ENCODE measurements at regions not wholly inside any gene's neighbourhood (a gene's known extent, or its start where the extent isn't known, plus 50 kb on each side); places are given as distances from the start of the nearest gene placed in this dataset.
"Not testable (repeated sequence)": the region's sequence is repeated elsewhere in the genome, so short reads cannot be mapped to it uniquely, and the experiment has no call there.

DNA sequence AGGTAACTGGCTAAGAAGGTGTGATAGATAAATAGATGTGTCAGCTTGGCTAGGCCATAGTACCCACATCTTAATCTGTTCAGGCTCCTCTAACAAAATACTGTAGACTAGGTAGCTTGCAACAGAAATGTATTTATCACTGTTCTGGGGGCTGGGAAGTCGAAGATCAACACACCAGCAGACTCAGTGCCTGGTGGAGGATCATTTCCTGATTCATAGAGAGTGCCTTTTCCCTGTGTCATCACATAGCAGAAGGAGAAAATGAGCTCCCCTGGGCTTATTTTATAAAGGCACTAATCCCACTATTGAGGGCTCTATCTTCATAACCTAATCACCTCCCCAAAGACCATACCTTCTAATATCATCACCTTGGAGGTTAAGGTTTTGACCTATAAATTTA is 532.7 kb upstream of the OLFM3 start:
- H3K4me1 ChIP-seq, result no peaks in the 10 kb centered on the region
- H3K9me3 ChIP-seq, result no peaks in the 10 kb centered on the region
- no peak for DNase-seq
- TF ChIP-seq, protein P1, sequence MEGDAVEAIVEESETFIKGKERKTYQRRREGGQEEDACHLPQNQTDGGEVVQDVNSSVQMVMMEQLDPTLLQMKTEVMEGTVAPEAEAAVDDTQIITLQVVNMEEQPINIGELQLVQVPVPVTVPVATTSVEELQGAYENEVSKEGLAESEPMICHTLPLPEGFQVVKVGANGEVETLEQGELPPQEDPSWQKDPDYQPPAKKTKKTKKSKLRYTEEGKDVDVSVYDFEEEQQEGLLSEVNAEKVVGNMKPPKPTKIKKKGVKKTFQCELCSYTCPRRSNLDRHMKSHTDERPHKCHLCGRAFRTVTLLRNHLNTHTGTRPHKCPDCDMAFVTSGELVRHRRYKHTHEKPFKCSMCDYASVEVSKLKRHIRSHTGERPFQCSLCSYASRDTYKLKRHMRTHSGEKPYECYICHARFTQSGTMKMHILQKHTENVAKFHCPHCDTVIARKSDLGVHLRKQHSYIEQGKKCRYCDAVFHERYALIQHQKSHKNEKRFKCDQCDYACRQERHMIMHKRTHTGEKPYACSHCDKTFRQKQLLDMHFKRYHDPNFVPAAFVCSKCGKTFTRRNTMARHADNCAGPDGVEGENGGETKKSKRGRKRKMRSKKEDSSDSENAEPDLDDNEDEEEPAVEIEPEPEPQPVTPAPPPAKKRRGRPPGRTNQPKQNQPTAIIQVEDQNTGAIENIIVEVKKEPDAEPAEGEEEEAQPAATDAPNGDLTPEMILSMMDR (IDR thresholded peaks at IDR 0.05), result no peak
- no peak overlapping the region for H3K4me3 ChIP-seq
- intact Hi-C loops (cut with DNase I; ENCODE audit: low total_unique reads), result no loop called here
- no peaks in the 10 kb centered on the region for H3K27me3 ChIP-seq
- no peaks in the 10 kb centered on the region for H3K36me3 ChIP-seq
- H3K27ac ChIP-seq, result no peak overlapping the region

DNA sequence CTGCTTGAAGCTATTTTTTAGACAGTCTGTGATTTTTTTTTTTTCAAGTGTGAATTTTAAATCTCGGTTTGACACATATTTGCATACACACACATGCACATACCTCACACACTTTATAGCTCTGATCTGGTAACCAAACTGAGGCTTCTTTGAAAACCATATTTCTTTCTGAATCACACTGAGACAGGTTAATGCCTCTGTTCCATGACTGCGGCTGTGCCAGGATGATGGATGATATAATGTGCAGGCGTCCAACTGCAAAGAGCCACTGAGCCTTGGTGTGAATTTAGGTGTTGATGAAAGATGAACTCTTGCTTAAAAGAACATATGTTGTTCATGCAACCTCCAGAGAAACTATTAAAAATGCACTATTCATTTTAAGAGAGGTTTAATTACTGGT is 504.0 kb upstream of the OLFM3 start:
- no peak for DNase-seq
- intact Hi-C loops (cut with DNase I; ENCODE audit: low total_unique reads), result no loop called here
- Histone ChIP-seq H3K36me3 (no peaks in the 10 kb centered on the region), H3K4me1 (no peaks in the 10 kb centered on the region), H3K9me3 (peaks cover 3 to 8% (median 6%) of the 10 kb centered on the region in 3 donors), H3K27ac (no peak overlapping the region), H3K4me3 (no peak overlapping the region), H3K27me3 (no peaks in the 10 kb centered on the region)
- TF ChIP-seq, protein P1 (IDR thresholded peaks at IDR 0.05), result no peak

DNA sequence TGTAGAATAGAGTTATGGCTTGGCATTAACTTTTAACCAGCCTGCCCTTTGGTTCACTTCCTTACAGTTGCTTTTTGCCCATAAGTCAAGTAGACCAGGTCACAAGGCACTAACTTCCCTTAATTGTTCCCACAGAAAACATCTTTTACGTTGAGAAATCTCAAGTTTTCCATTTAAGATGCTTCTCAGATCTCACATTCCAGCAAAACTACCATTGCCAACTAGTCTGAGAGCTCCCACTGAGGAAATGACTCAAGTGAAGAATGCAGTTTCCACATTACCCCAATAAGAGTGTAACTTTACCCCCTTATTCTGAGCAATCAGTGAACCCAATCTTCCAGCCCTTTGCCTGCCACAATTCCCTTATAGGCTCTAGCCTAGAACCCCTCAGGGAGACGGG is 502.2 kb upstream of the OLFM3 start:
- no peak for DNase-seq
- no peaks in the 10 kb centered on the region for H3K4me1 ChIP-seq
- no peaks in the 10 kb centered on the region for H3K36me3 ChIP-seq

DNA sequence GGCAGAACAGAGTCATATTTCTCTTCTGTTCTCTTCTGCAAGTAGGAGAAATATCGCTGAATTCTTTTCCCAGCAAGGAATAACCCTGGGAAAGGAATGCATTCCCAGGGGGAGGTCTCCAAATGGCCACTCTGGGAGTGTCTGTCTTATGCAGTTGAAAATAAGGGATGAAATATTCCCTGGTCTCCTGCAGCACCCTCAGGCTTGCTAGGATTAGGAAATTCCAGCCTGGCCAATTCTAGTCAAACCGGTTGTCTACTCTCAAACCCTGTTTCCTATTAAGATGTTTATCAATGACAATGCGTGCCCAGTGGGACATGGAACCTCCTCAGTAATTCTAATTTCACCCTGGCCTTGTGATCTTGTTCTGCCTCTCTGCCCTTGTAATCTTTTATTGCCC is 501.1 kb upstream of the OLFM3 start:
- intact Hi-C loops (cut with DNase I; ENCODE audit: low total_unique reads); H3K27ac ChIP-seq; H3K27me3 ChIP-seq; H3K4me3 ChIP-seq; H3K4me1 ChIP-seq; H3K36me3 ChIP-seq; DNase-seq; H3K9me3 ChIP-seq: not testable (repeated sequence)

More for the DNA sequence above, 502.2 kb upstream of the OLFM3 start:
- Histone ChIP-seq H3K27me3 (no peaks in the 10 kb centered on the region), H3K27ac (no peak overlapping the region), H3K4me3 (no peak overlapping the region), H3K9me3 (peaks cover 3 to 8% (median 6%) of the 10 kb centered on the region in 3 donors)
- intact Hi-C loops (cut with DNase I; ENCODE audit: low total_unique reads), result no loop called here
- TF ChIP-seq, protein P1 (IDR thresholded peaks at IDR 0.05), result no peak

DNA sequence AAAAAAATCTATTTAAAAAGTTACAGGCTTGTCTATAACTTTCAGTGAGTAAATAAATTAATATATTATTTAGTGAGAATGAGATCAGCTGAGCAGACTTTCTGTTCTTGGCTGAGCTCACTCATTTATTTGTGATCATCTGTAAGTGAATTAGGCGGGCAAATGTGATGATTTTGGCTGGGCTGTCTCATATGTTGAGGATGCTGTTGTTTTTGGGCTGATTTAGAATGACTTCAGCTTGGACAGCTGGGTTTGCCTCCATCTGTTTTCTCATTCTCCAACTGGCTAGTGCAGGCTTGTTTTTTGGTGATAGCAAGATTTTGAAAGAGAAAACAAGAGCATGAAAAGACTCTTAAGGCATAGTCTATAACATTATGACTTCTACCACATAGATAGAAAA is 475.8 kb upstream of the OLFM3 start:
- TF ChIP-seq, protein P1 (IDR thresholded peaks at IDR 0.05), result no peak

DNA sequence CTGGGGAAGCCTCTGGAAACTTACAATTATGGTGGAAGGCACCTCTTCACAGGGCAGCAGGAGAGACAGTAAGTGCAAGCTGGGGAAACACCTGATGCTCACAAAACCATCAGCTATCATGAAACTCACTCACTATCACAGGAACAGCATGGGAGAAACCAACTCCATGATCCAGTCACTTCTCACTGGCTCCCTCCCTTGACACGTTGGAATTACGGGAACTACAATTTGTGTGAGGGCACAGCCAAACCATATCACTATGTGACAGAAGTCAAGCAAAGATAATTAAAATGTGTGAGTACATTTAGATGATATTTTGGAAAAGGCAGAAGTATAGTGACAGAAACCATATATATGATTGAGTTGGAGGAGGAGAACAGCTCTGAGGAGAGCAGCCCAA is 474.0 kb upstream of the OLFM3 start:
- Histone ChIP-seq H3K27me3 (no peaks in the 10 kb centered on the region), H3K9me3 (no peaks in the 10 kb centered on the region), H3K27ac (no peak overlapping the region), H3K4me1 (no peaks in the 10 kb centered on the region), H3K4me3 (no peak overlapping the region), H3K36me3 (no peaks in the 10 kb centered on the region)
- TF ChIP-seq, protein P1 (IDR thresholded peaks at IDR 0.05), result no peak
- DNase-seq, result no peak
- intact Hi-C loops (cut with DNase I; ENCODE audit: low total_unique reads), result no loop called here

More for the DNA sequence above, 475.8 kb upstream of the OLFM3 start:
- intact Hi-C loops (cut with DNase I; ENCODE audit: low total_unique reads), result no loop called here
- H3K27me3 ChIP-seq, result no peaks in the 10 kb centered on the region
- H3K9me3 ChIP-seq, result no peaks in the 10 kb centered on the region
- no peak for DNase-seq
- no peaks in the 10 kb centered on the region for H3K4me1 ChIP-seq
- H3K4me3 ChIP-seq, result no peak overlapping the region
- H3K36me3 ChIP-seq, result no peaks in the 10 kb centered on the region
- no peak overlapping the region for H3K27ac ChIP-seq
